HG03571 (cell line): ENCODE measurements at regions not wholly inside any gene's neighbourhood (a gene's known extent, or its start where the extent isn't known, plus 50 kb on each side); places are given as distances from the start of the nearest gene placed in this dataset.

Experiments
- ATAC-seq: cut with Tn5 transposase; IDR thresholded peaks from one replicate; pipeline ENCODE4 v1.9.1; 2021; ENCODE audit not compliant: unreplicated experiment

GRCh38 chr2:71938659-71939587, 208.7 kb downstream of the CYP26B1 start:
- ATAC-seq = no peak

- no peak for ATAC-seq
Measured at GRCh38 chr2:71938108-71938507, 209.6 kb downstream of the CYP26B1 start.

GRCh38 chr2:71937396-71937795, 210.3 kb downstream of the CYP26B1 start:
- ATAC-seq = no peak

GRCh38 chr2:71936076-71937030, 211.3 kb downstream of the CYP26B1 start:
- ATAC-seq = no peak

GRCh38 chr2:71935262-71935848, 212.3 kb downstream of the CYP26B1 start:
- no peak for ATAC-seq

GRCh38 chr2:71934595-71935261, 212.9 kb downstream of the CYP26B1 start:
- no peak for ATAC-seq

- no peak for ATAC-seq
Measured at GRCh38 chr2:71934320-71934593, 213.4 kb downstream of the CYP26B1 start.

- ATAC-seq = no peak
Measured at GRCh38 chr2:71933467-71934319, 214.0 kb downstream of the CYP26B1 start.

- ATAC-seq = no peak
Measured at GRCh38 chr2:71932780-71933466, 214.7 kb downstream of the CYP26B1 start.

- no peak for ATAC-seq
Measured at GRCh38 chr2:71932037-71932779, 215.5 kb downstream of the CYP26B1 start.

- ATAC-seq = no peak
Measured at GRCh38 chr2:71930049-71930681, 217.5 kb downstream of the CYP26B1 start.

GRCh38 chr2:71929482-71929772, 218.2 kb downstream of the CYP26B1 start:
- no peak for ATAC-seq

GRCh38 chr2:71928734-71929481, 218.8 kb downstream of the CYP26B1 start:
- ATAC-seq = no peak

- ATAC-seq = no peak
Measured at GRCh38 chr2:71927757-71928715, 219.6 kb downstream of the CYP26B1 start.

- ATAC-seq = no peak
Measured at GRCh38 chr2:71926876-71927756, 220.5 kb downstream of the CYP26B1 start.

- no peak for ATAC-seq
Measured at GRCh38 chr2:71926089-71926447, 221.6 kb downstream of the CYP26B1 start.
